ENCODE measurements at regions not wholly inside any gene's neighbourhood (a gene's known extent, or its start where the extent isn't known, plus 50 kb on each side); places are given as distances from the start of the nearest gene placed in this dataset.

DNA sequence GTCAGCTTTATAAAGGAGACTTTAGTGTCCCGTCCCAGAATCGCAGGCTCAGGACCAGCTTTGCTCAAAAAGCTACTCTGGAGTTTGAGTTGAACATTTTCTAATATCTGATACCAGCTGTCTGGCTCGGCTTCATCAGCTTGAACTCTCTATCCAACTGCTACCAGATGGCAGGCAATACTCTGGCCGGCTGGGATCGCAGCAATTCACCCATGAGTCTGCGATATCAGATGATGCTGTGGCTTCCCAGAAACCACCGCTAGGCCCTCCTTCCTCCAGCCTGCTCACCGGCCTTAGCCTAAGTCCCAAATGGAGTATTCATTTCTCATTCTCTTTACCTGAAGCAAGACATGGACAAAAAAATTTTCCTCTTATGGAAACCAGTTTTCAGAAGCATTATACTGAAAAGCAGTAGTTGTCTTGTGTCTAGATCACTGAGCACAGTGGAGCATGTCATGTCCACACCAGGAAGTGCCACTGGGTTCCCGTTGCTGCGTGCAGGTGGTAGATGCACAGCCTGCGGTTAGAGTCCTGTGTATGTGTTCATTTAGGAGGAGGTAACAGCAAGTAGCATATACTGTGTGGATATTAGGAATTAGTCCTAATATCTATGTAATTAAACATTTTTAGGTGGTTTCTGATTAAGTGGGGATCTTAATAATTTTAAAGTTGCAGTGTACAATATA lies 162.0 kb upstream of the SOX11 start:
- DNase-seq (ENCODE audit: low spot score): peak; percentile 67

DNA sequence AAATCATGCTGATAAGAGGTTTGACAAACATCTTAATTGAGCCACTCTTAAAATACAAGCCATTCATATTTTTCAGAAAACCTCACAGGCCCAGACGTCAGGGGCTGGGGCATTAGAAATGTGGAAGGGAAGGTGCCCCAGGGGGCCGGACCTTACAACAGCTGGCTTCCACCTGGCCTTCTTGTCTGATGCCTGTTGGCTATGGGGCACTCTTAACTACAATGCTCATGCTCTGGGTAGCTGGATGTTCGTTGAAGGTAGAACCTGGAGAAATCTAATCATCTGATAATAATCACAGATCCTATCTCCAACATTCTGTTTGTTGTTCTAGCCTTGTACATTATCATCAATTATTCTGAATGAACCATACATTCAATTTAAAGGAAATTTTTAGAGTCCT lies 156.9 kb upstream of the SOX11 start:
- peak; percentile 57 for DNase-seq (ENCODE audit: low spot score)

DNA sequence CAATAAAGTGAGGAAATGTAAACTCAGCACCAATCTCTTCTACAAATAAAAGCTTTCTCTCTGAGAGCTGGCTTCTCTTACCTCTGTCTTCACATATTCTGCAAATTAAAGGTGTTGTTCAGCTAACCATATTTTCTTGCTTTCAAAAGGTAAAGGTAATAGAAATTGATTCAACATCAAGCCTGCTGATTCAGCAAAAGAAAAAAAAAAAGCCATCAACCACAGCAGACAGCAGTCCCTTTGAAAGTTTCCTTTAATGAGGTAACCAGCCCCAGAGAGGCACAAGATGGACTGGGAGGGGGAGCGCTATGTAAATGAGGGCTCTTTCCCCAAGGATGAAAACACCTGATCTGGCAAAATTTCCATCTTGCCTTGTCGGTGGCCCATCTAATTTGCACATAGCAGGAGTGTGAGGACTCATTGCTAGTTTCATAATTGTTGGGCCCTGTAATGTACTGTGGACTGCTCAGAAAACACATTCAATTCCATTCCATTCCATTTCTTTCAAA lies 154.9 kb upstream of the SOX11 start:
- no peak for DNase-seq (ENCODE audit: low spot score)

GRCh38 chr2:5538313-5538712 lies 153.9 kb upstream of the SOX11 start:
- DNase-seq (ENCODE audit: low spot score): no peak

GRCh38 chr2:5538772-5539171 lies 153.4 kb upstream of the SOX11 start:
- DNase-seq (ENCODE audit: low spot score): peak; percentile 90

- peak; percentile 77 for DNase-seq (ENCODE audit: low spot score)
Measured at GRCh38 chr2:5539282-5540165, 152.7 kb upstream of the SOX11 start.

DNA sequence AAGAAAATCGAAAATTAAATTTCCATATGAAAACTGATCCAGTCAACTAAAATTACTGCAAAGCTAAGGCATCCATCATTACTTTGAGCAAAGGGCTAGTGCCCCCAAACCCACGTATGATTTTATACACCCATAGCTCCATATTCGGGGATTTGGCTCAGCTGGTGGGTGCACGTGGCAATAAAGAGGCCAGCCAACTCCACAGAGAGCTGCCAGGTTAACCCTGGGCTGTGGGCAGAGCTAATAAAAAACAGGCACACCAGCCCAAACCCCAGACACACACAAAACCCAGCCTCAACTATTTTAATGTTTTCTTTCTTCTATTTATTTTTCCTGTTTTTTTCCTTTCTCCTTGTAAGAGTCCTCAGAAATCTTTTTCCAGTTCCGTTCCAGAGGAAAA lies 151.3 kb upstream of the SOX11 start:
- no peak for DNase-seq (ENCODE audit: low spot score)

DNA sequence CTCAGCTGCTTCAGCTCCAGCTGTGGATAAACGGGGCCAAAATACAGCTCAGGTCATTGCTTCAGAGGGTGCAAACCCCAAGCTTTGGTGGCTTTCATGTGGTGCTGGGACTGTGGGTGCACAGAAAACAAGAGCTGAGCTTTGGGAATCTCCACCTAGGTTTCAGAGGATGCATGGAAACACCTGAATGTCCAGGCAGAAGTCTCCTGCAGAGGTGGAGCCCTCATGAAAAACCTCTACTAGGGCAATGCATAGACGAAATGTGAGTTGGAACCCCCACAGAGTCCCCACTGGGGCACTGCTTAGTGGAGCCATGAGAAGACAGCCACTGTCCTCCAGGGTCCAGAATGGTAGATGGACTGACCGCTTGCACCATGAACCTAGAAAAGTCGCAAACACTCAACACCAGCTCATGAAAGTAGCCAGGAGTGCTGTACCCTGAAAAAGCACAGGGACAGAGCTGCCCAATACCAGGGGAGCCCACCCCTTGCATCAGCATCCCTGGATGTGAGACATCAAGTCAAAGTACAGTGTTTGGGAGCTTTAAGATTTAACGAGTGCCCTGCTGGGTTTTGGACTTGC lies 147.9 kb upstream of the SOX11 start:
- no peak for DNase-seq (ENCODE audit: low spot score)

GRCh38 chr2:5546181-5546580 lies 146.0 kb upstream of the SOX11 start:
- no peak for DNase-seq (ENCODE audit: low spot score)

- DNase-seq (ENCODE audit: low spot score): peak; percentile 58
Measured at GRCh38 chr2:5548991-5549715, 143.0 kb upstream of the SOX11 start.

GRCh38 chr2:5549771-5550170 lies 142.4 kb upstream of the SOX11 start:
- DNase-seq (ENCODE audit: low spot score): no peak

- no peak for DNase-seq (ENCODE audit: low spot score)
Measured at GRCh38 chr2:5555636-5556035, 136.5 kb upstream of the SOX11 start.

- no peak for DNase-seq (ENCODE audit: low spot score)
Measured at GRCh38 chr2:5561006-5561405, 131.2 kb upstream of the SOX11 start.

DNA sequence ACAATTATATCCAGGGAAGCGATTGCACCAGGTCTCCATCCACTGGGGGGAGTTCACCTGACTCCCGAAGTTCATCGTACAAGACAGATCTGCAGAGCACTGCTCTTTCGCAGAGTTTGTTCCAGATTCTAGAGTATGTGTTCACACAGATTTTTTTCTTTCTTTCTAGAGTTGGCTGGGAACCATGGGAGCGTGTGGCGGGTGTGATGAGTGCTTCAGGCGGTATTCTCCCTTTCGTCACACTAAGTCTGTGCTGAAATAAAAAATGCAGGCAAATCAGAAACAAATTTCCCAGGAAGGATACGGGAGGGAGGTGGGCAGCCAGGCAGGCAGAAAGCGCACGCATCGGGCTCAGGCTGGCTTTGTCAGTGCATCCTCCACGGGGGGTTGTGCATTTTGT lies 129.8 kb upstream of the SOX11 start:
- no peak for DNase-seq (ENCODE audit: low spot score)

DNA sequence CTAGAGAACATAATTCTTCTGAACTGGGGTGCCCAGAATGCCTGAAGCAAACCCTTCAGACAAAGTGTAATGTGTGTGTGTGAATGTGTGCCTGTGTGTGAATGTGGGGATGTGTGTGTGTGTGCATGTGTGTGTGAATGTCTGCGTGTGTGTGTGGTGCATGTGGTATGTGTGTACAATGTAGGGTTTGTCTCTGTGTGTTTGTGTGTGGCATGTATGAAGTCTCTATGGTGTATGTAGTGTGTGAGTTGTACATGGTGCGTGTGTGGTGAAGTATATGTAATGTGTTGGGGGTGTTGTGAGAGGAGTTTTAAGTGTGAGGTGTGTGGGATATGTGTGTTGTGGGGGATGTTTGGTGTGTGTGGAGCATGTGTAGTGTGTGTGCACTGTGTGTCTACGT lies 129.3 kb upstream of the SOX11 start:
- no peak for DNase-seq (ENCODE audit: low spot score)

- DNase-seq (ENCODE audit: low spot score): no peak
Measured at GRCh38 chr2:5563411-5563810, 128.8 kb upstream of the SOX11 start.

DNA sequence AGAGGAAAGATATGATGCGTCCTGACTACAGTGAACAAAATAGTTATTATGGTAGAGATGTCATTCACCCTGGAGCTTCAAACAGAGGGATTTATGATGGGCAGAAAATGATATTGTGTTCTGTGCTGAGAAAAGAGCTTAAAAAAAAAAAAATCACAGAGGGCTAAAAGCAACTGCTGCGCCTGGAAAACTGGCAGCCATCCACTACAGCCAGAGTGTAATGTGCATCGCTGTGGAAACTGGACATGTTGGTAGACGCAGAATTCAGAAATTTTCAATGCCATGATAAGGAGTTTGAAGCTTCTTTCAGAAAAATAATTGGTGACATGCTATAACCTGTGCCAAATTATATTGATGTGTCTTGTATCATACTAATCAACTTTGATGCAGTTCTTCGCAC lies 122.9 kb upstream of the SOX11 start:
- no peak for DNase-seq (ENCODE audit: low spot score)

DNA sequence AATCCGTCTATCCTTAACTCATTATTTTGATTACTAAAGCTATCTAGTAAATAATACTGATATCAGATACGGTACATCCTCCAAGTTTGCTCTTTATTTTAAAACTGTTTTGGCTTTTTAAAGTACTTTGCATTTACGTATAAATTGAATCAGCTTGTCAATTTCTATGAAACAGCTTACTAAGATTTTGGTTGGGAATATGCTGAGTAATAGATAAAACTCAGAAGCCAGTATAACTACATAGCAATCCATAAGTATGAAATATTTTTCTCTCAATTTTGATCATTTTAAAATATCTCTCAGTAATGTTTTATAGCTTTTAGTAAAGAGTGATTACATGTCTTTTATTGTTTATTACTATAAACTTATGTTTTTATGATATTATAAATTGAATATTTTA lies 116.2 kb upstream of the SOX11 start:
- DNase-seq (ENCODE audit: low spot score): no peak

- no peak for DNase-seq (ENCODE audit: low spot score)
Measured at GRCh38 chr2:5587766-5588165, 104.4 kb upstream of the SOX11 start.

- no peak for DNase-seq (ENCODE audit: low spot score)
Measured at GRCh38 chr2:5588601-5589000, 103.6 kb upstream of the SOX11 start.

DNA sequence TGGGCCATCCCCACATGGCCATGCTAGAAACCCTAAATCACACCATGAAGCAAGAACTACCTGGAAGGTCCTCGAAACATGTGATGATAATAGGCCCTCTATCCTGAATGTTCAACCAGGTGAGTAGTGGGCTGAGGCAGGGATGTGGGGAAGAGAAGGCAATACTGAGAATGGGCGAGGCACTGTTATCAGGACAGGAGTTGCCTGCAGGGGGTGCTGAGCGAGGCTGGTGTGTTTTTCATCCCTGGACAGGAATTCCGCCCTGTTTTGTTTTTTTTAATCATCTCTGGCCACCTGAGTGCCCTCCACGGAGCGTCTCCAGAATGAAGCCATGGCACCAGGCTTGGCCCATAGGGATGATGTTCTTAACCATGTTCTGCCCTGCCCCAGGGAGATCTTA lies 103.0 kb upstream of the SOX11 start:
- DNase-seq (ENCODE audit: low spot score): no peak

GRCh38 chr2:5590886-5591285 lies 101.3 kb upstream of the SOX11 start:
- no peak for DNase-seq (ENCODE audit: low spot score)
